Stomach (tissue), 8 donors: ENCODE measurements at regions not wholly inside any gene's neighbourhood (a gene's known extent, or its start where the extent isn't known, plus 50 kb on each side); places are given as distances from the start of the nearest gene placed in this dataset.

Experiments
- DNase-seq, 2 donors: peaks; one replicate each; pipeline versions ENCODE4 v3.0.0 to v3.0.0-alpha.2; 2013 to 2019
- H3K27ac ChIP-seq, 5 donors: fragments of 200-600 bp in 4 of 5; sonication (generic) in 4 of 5; one replicate each; pipeline ENCODE4 v1.5.1; 2013 to 2019; ENCODE audit warnings: mild to moderate bottlenecking in 1 of 5, moderate library complexity in 1 of 5
- H3K27me3 ChIP-seq, 3 donors: fragments of 200-600 bp; sonication (generic); one replicate each; pipeline ENCODE4 v1.5.1; 2017 to 2019; ENCODE audit warnings: mixed run types in 1 of 3
- H3K36me3 ChIP-seq, 4 donors: fragments of 200-600 bp; sonication (generic); 1 replicate in 3 of 4; 2 replicates in 1 of 4; pipeline ENCODE4 v1.5.1; 2016 to 2019
- H3K4me1 ChIP-seq, 4 donors: fragments of 200-600 bp; sonication (generic); one replicate each; pipeline ENCODE4 v1.5.1; 2016 to 2019
- H3K4me3 ChIP-seq, 4 donors: fragments of 200-600 bp; sonication (generic) in 3 of 4; one replicate each; pipeline ENCODE4 v1.5.1; 2016 to 2019; ENCODE audit warnings: mild to moderate bottlenecking in 1 of 4
- H3K9me3 ChIP-seq, 4 donors: fragments of 200-600 bp; sonication (generic); one replicate each; pipeline ENCODE4 v1.5.1; 2016 to 2019
- EP300 ChIP-seq: sonication (generic); formaldehyde crosslinking; IDR thresholded peaks from one replicate; pipeline ENCODE4 v1.6.1; 2017; ENCODE audit warnings: antibody characterized with exemption
- POLR2A ChIP-seq, 4 donors: fragments of 450-650 bp; IDR thresholded peaks; one replicate each; pipeline ENCODE4 v1.6.1; 2016; ENCODE audit warnings: antibody characterized with exemption in 4 of 4, control low read depth in 2 of 4, mild to moderate bottlenecking in 1 of 4, moderate library complexity in 1 of 4
- POLR2AphosphoS5 ChIP-seq, 3 donors: sonication (generic); formaldehyde crosslinking; IDR thresholded peaks; one replicate each; pipeline ENCODE4 v1.6.1; 2016; ENCODE audit warnings: antibody characterized with exemption in 3 of 3
- WGBS, 5 donors: extraction: QIAGEN DNeasy Blood & Tissue Kit in 3 of 5; methylation state at CpG; one replicate each; pipeline versions ENCODE4 v1.1.5 to v1.1.7; 2013 to 2018; 5-methylcytosine and 5-hydroxymethylcytosine counted together
- intact Hi-C: fragments of 100-400 bp; cut with DNase I; formaldehyde crosslinking; loops from one replicate; pipeline ENCODE4 v1.15.1; 2023; ENCODE audit warnings: low total_unique reads
- TF ChIP-seq, protein P1 (sequence below), 7 experiments: fragments of 450-650 bp in 4 of 7; fragments of 200-600 bp in 3 of 7; sonication (generic) in 3 of 7; IDR thresholded peaks; one replicate each; pipeline ENCODE4 v1.5.1; 2016 to 2019; ENCODE audit warnings: antibody characterized with exemption in 7 of 7, control low read depth in 2 of 7, mild to moderate bottlenecking in 1 of 7
- donor health status: healthy with polysubstance abuse.
- donor health status: Bipolar disorder and iron deficiency.
- donor health status: healthy.

DNA sequence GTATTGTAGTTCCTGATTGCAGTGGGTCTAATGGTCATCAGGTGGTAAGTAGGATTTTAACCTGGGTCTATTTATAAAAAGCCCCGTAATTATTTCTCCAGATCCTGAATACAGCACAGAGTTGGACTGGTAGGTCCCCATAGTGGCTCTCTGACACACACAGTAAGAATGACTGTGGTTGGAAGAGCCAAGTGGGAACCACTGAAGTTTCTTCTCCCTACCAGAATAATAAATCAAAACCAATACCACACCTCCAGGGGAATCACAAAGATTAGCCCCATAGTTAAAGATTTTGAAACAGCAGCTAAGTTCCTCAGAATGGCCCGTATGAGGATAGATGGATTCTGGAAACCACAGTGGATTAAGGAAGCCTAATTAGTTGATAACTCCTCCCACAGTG is 68.4 kb upstream of the ZFR start:
- WGBS, 5 donors, result 80 to 91% (median 91%) methylated on average over 2 of the region's 2 CpGs
- no peak for DNase-seq

GRCh38 chr5:32511776-32512374 is 67.3 kb upstream of the ZFR start:
- TF ChIP-seq POLR2AphosphoS5 (IDR thresholded peaks at IDR 0.05) (no peak), EP300 (no peak), POLR2A (IDR thresholded peaks at IDR 0.05) (no peak)
- TF ChIP-seq, protein P1, sequence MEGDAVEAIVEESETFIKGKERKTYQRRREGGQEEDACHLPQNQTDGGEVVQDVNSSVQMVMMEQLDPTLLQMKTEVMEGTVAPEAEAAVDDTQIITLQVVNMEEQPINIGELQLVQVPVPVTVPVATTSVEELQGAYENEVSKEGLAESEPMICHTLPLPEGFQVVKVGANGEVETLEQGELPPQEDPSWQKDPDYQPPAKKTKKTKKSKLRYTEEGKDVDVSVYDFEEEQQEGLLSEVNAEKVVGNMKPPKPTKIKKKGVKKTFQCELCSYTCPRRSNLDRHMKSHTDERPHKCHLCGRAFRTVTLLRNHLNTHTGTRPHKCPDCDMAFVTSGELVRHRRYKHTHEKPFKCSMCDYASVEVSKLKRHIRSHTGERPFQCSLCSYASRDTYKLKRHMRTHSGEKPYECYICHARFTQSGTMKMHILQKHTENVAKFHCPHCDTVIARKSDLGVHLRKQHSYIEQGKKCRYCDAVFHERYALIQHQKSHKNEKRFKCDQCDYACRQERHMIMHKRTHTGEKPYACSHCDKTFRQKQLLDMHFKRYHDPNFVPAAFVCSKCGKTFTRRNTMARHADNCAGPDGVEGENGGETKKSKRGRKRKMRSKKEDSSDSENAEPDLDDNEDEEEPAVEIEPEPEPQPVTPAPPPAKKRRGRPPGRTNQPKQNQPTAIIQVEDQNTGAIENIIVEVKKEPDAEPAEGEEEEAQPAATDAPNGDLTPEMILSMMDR (IDR thresholded peaks at IDR 0.05), result no peak
- peak in 1 of 2 donors; percentile 32 for DNase-seq
- Histone ChIP-seq H3K9me3 (no peaks in the 10 kb centered on the region), H3K4me3 (no peak overlapping the region), H3K27me3 (no peaks in the 10 kb centered on the region), H3K36me3 (no peaks in the 10 kb centered on the region), H3K27ac (no peak overlapping the region), H3K4me1 (peaks cover 0 to 4% (median under 1%) of the 10 kb centered on the region in 4 donors)
- WGBS, 5 donors, result 57 to 73% (median 70%) methylated on average over 6 to 9 of the region's 9 CpGs
- intact Hi-C loops, result no loop called here

More for the DNA sequence above, 68.4 kb upstream of the ZFR start:
- H3K36me3 ChIP-seq, result no peaks in the 10 kb centered on the region
- H3K4me3 ChIP-seq, result no peak overlapping the region
- intact Hi-C loops, result no loop called here
- H3K27me3 ChIP-seq, result no peaks in the 10 kb centered on the region
- H3K27ac ChIP-seq, result no peak overlapping the region
- H3K9me3 ChIP-seq, result no peaks in the 10 kb centered on the region
- no peak for TF ChIP-seq POLR2AphosphoS5 (IDR thresholded peaks at IDR 0.05)
- TF ChIP-seq, protein P1 (IDR thresholded peaks at IDR 0.05), result no peak
- no peak for TF ChIP-seq EP300
- TF ChIP-seq POLR2A (IDR thresholded peaks at IDR 0.05), result no peak
- no peaks in the 10 kb centered on the region for H3K4me1 ChIP-seq

DNA sequence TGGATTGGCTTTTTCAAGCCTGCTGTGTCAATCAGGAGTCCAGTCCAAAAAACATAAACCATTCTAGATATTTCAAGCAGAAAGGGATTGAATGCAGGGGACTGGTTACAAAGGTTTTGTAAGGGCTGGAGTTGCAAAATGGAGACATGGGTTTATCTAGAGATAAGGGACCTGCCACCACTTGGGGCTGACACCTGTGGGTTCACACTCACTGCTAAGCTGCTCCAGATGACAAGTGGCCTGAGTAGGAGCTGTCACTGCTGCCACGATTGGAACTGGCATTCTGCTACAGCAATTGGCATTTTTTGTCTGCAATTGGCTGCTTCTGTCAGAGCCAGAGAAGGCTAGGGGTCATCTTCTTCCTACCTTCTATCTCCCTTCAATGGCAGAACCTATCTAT is 66.3 kb upstream of the ZFR start:
- Histone ChIP-seq H3K4me1 (peaks cover 0 to 14% (median 6%) of the 10 kb centered on the region in 4 donors), H3K36me3 (no peaks in the 10 kb centered on the region), H3K27me3 (no peaks in the 10 kb centered on the region), H3K9me3 (no peaks in the 10 kb centered on the region), H3K27ac (no peak overlapping the region), H3K4me3 (no peak overlapping the region)
- intact Hi-C loops, result no loop called here
- DNase-seq, result no peak
- 0 to 29% (median 0%) methylated on average over 1 of the region's 1 CpG for WGBS, 5 donors
- TF ChIP-seq, protein P1 (IDR thresholded peaks at IDR 0.05), result no peak
- no peak for TF ChIP-seq POLR2A (IDR thresholded peaks at IDR 0.05)
- no peak for TF ChIP-seq EP300
- TF ChIP-seq POLR2AphosphoS5 (IDR thresholded peaks at IDR 0.05), result no peak

DNA sequence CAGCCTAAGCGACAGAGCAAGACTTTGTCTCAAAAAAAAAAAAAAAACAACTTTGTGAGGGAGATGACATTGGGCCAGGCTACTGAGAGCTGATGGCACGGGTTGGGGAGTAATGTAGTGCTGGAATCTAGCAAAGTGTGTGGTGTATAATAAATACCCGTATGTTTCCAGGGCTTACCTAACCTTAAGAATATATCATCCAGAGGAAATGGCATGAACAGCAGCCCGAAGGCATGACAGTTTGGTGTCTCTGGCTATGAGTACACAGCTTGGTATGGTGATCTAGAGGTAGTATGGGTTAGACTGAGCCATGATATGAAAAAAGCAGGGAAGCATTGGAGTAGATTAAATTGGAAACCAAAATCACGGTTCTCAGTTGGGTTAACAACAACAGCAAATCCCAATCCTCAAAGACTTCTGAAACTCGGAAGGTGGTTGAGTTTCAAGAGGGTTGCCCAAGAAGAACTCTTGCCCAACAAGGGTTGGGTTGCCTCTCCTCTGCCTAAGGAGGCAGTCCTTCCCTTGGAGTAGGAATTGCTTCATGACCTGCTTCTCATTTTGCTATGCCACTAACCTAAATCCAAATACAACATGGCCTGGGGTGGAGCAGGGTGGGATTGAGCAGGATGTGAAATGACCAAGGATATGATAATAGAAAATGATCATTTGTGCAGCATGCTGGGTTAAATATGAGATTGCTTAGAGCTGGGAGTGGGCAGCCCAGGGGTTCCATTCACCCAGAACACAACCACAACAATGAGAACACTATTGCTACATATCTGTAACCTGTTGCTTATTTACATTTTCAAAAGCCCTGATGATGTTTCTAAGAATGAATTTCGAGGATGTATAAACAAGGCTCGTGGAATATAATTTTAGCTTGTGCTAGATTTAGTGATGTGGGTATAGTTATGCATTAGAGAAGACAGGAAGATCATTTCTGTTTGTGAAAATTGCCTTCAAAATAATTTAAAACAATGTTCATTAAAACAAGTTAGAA is 64.6 kb upstream of the ZFR start:
- TF ChIP-seq POLR2AphosphoS5 (IDR thresholded peaks at IDR 0.05) (no peak), EP300 (no peak), POLR2A (IDR thresholded peaks at IDR 0.05) (no peak)
- TF ChIP-seq, protein P1 (IDR thresholded peaks at IDR 0.05), result no peak
- peaks cover 0 to 5% (median 0%) of the 10 kb centered on the region in 3 donors for H3K27me3 ChIP-seq
- no peak overlapping the region for H3K4me3 ChIP-seq
- intact Hi-C loops, result no loop called here
- peaks cover 6 to 32% (median 18%) of the 10 kb centered on the region in 4 donors for H3K4me1 ChIP-seq
- no peak overlapping the region for H3K27ac ChIP-seq
- H3K9me3 ChIP-seq, result no peaks in the 10 kb centered on the region
- 70 to 88% (median 81%) methylated on average over 8 of the region's 8 CpGs for WGBS, 5 donors
- H3K36me3 ChIP-seq, result no peaks in the 10 kb centered on the region
- no peak for DNase-seq
